OCI-LY3 (cell line): ENCODE measurements at regions not wholly inside any gene's neighbourhood (a gene's known extent, or its start where the extent isn't known, plus 50 kb on each side); places are given as distances from the start of the nearest gene placed in this dataset.

Experiments used
- H2AFZ ChIP-seq: fragments of 200-600, 300-600 bp; shearing (Covaris generic); 2 replicates; pipeline ENCODE4 v1.6.0; 2014; ENCODE audit warnings: antibody characterized with exemption, low read depth, low read length
- H3K27ac ChIP-seq: fragments of 200-600, 300-600 bp; sonication (generic); 2 replicates; pipeline ENCODE4 v1.5.1; 2014; ENCODE audit warnings: mild to moderate bottlenecking, low read length, moderate library complexity, mixed read lengths
- H3K27me3 ChIP-seq: fragments of 200-600, 300-600 bp; sonication (generic); 2 replicates; pipeline ENCODE4 v1.6.1; 2014; ENCODE audit warnings: low read depth, low read length, mixed read lengths
- H3K36me3 ChIP-seq: fragments of 200-600, 300-600 bp; sonication (generic); replicated peaks from 2 replicates; pipeline ENCODE3; 2014; ENCODE audit warnings: low read depth, low read length, mixed read lengths
- H3K4me1 ChIP-seq: fragments of 300-600, 200-600 bp; sonication (generic); 2 replicates; pipeline ENCODE4 v1.6.1; 2014; ENCODE audit warnings: low read length, mixed read lengths
- H3K4me2 ChIP-seq: fragments of 200-600, 300-600 bp; sonication (generic); 2 replicates; pipeline ENCODE4 v1.6.1; 2014; ENCODE audit warnings: low read length, mixed read lengths
- H3K4me3 ChIP-seq: fragments of 300-600, 200-600 bp; sonication (generic); 2 replicates; pipeline ENCODE4 v1.5.1; 2014; ENCODE audit warnings: antibody characterized with exemption, mild to moderate bottlenecking, low read length, moderate library complexity
- H3K79me2 ChIP-seq: fragments of 300-600, 200-600 bp; shearing (Covaris generic); 2 replicates; pipeline ENCODE4 v1.6.1; 2014; ENCODE audit warnings: mild to moderate bottlenecking, low read length, mixed read lengths
- H3K9ac ChIP-seq: fragments of 300-600, 200-600 bp; shearing (Covaris generic); 2 replicates; pipeline ENCODE4 v1.6.0; 2014; ENCODE audit warnings: mild to moderate bottlenecking, low read length, moderate library complexity
- H3K9me3 ChIP-seq: fragments of 200-600, 300-600 bp; shearing (Covaris generic); 2 replicates; pipeline ENCODE4 v1.6.1; 2014; ENCODE audit warnings: low read length, mixed read lengths; ENCODE audit not compliant: insufficient read depth
- H4K20me1 ChIP-seq: fragments of 200-600, 300-600 bp; sonication (generic); 2 replicates; pipeline ENCODE4 v1.6.1; 2016; ENCODE audit warnings: low read length, mixed read lengths; ENCODE audit not compliant: insufficient read depth
- CTCF ChIP-seq: fragments of 200-600, 300-600 bp; sonication (generic); IDR thresholded peaks from 2 replicates; pipeline ENCODE4 v1.5.1; 2014; ENCODE audit warnings: antibody characterized with exemption, low read length, low read depth
- EZH2phosphoT487 ChIP-seq: fragments of 200-600 bp; shearing (Covaris generic); IDR thresholded peaks from 2 replicates; pipeline ENCODE4 v1.6.1; 2018; ENCODE audit warnings: antibody characterized with exemption, mixed run types, low read depth

- Histone ChIP-seq H3K36me3 (no peaks in the 10 kb centered on the region), H3K27ac (no peak overlapping the region), H3K4me2 (no peak overlapping the region), H4K20me1 (no peaks in the 10 kb centered on the region), H3K4me3 (no peak overlapping the region), H3K4me1 (no peaks in the 10 kb centered on the region), H3K9ac (no peak overlapping the region), H3K9me3 (no peaks in the 10 kb centered on the region), H3K27me3 (no peaks in the 10 kb centered on the region), H2AFZ (no peak overlapping the region), H3K79me2 (no peaks in the 10 kb centered on the region)
- TF ChIP-seq CTCF, result no peak
- TF ChIP-seq EZH2phosphoT487, result no peak
These were observed 395.5 kb upstream of the SLC30A5 start for GRCh38 chr5:68698025-68698940.

- H2AFZ ChIP-seq, result no peak overlapping the region
These were observed 393.8 kb upstream of the SLC30A5 start for GRCh38 chr5:68699966-68700365.

GRCh38 chr5:68707575-68707974, 386.2 kb upstream of the SLC30A5 start:
- H2AFZ ChIP-seq, result no peak overlapping the region
- no peak overlapping the region for H3K27ac ChIP-seq
- H3K4me1 ChIP-seq, result peaks cover 10% of the 10 kb centered on the region

More at GRCh38 chr5:68699966-68700365, 393.8 kb upstream of the SLC30A5 start:
- no peak for TF ChIP-seq CTCF
- no peak overlapping the region for H3K27ac ChIP-seq
- no peaks in the 10 kb centered on the region for H3K27me3 ChIP-seq
- H3K9me3 ChIP-seq, result no peaks in the 10 kb centered on the region
- H4K20me1 ChIP-seq, result no peaks in the 10 kb centered on the region
- H3K4me1 ChIP-seq, result no peaks in the 10 kb centered on the region
- H3K4me2 ChIP-seq, result no peak overlapping the region
- no peaks in the 10 kb centered on the region for H3K79me2 ChIP-seq
- H3K36me3 ChIP-seq, result no peaks in the 10 kb centered on the region
- no peak overlapping the region for H3K4me3 ChIP-seq
- no peak overlapping the region for H3K9ac ChIP-seq

More at GRCh38 chr5:68707575-68707974, 386.2 kb upstream of the SLC30A5 start:
- TF ChIP-seq EZH2phosphoT487, result no peak
- no peak for TF ChIP-seq CTCF
- no peaks in the 10 kb centered on the region for H3K79me2 ChIP-seq
- H3K4me2 ChIP-seq, result no peak overlapping the region
- no peaks in the 10 kb centered on the region for H3K9me3 ChIP-seq
- no peaks in the 10 kb centered on the region for H4K20me1 ChIP-seq
- H3K4me3 ChIP-seq, result no peak overlapping the region
- H3K36me3 ChIP-seq, result no peaks in the 10 kb centered on the region
- no peak overlapping the region for H3K9ac ChIP-seq
- H3K27me3 ChIP-seq, result no peaks in the 10 kb centered on the region
